ENCODE measurements at regions not wholly inside any gene's neighbourhood (a gene's known extent, or its start where the extent isn't known, plus 50 kb on each side); places are given as distances from the start of the nearest gene placed in this dataset.
"Not testable (repeated sequence)": the region's sequence is repeated elsewhere in the genome, so short reads cannot be mapped to it uniquely, and the experiment has no call there.

DNA sequence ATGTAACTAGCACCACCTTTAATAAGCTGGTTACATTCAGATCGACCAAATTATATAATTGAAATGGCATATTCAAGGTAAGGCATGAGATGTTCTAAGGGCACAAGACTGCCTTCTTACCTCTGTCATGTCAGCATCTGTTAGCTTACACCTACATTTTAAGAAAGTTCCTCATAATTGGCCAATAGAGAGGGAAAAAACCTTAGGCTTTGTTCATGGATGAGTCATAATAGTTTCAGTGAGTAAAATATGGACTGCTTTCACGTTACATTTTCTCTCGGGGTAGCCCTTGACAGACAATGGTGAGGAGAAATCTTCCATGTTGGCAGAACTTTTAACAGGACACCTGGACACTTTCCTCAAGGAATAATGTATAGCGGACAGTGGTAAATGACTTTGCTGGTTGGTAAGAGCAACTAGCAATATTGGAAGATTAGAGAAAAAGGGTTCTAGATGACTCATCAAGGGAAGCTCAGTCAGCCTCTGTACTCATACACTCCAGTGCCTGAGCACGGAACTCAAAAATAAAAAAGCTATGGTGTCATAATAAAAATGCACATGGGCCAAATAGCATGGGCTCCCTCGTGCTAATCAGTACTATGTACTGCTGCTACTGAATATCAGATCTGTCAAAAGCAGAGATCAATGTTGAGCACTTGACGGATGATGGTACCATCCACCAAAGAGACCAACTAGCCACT, 206.4 kb upstream of the GJE1 start:
- TF ChIP-seq, protein P1, sequence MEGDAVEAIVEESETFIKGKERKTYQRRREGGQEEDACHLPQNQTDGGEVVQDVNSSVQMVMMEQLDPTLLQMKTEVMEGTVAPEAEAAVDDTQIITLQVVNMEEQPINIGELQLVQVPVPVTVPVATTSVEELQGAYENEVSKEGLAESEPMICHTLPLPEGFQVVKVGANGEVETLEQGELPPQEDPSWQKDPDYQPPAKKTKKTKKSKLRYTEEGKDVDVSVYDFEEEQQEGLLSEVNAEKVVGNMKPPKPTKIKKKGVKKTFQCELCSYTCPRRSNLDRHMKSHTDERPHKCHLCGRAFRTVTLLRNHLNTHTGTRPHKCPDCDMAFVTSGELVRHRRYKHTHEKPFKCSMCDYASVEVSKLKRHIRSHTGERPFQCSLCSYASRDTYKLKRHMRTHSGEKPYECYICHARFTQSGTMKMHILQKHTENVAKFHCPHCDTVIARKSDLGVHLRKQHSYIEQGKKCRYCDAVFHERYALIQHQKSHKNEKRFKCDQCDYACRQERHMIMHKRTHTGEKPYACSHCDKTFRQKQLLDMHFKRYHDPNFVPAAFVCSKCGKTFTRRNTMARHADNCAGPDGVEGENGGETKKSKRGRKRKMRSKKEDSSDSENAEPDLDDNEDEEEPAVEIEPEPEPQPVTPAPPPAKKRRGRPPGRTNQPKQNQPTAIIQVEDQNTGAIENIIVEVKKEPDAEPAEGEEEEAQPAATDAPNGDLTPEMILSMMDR (conservative IDR thresholded peaks at IDR 0.05): not testable (repeated sequence)
- TF ChIP-seq EZH2 (IDR thresholded peaks at IDR 0.05; ENCODE audit: low read depth): not testable (repeated sequence)

Data from PC-9 (cell line).